ENCODE measurements at regions not wholly inside any gene's neighbourhood (a gene's known extent, or its start where the extent isn't known, plus 50 kb on each side); places are given as distances from the start of the nearest gene placed in this dataset.

DNA sequence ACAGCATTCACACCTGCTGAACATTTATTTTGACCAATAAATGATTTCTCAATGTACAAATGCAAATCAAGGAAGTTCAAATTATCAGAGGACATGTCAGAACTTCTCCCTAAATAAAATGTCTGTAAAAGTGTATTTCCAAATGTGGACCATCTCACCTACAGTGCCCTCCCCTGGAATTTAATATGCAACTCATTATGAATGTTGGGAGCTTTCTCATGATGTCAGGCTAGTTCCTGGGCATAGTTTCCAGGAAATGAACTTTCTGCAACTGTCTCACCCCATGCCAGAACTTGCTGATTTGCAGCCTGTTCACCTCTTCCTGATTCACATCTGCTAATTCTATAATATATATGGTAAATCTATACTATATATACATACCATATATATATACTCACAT, 408.5 kb upstream of the USP9Y start:
- no peak for TF ChIP-seq POLR2AphosphoS5 (IDR thresholded peaks at IDR 0.05)
- no peak for TF ChIP-seq POLR2A (IDR thresholded peaks at IDR 0.05)
- TF ChIP-seq CTCF (IDR thresholded peaks at IDR 0.05), result no peak

All from stomach (tissue), 4 donors.